IPS DF 6.9 (cell line): ENCODE measurements at regions not wholly inside any gene's neighbourhood (a gene's known extent, or its start where the extent isn't known, plus 50 kb on each side); places are given as distances from the start of the nearest gene placed in this dataset.

Experiments used
- DNase-seq: peaks from one replicate; pipeline ENCODE4 v3.0.0-alpha.2; 2013; ENCODE audit warnings: low read depth, low spot score
- H3K27ac ChIP-seq: one replicate; pipeline ENCODE4 v1.5.1; 2013; ENCODE audit warnings: low read length, control low read depth
- H3K27me3 ChIP-seq: 2 replicates; pipeline ENCODE4 v1.6.1; 2013; ENCODE audit warnings: mild to moderate bottlenecking, low read length; ENCODE audit not compliant: control insufficient read depth, insufficient read depth
- H3K36me3 ChIP-seq: 2 replicates; pipeline ENCODE4 v1.6.1; 2013; ENCODE audit warnings: low read length; ENCODE audit not compliant: control insufficient read depth, insufficient read depth
- H3K4me1 ChIP-seq: 2 replicates; pipeline ENCODE4 v1.6.1; 2013; ENCODE audit warnings: low read length; ENCODE audit not compliant: control insufficient read depth, insufficient read depth
- H3K4me3 ChIP-seq: 2 replicates; pipeline ENCODE4 v1.5.1; 2013; ENCODE audit warnings: mild to moderate bottlenecking, low read length
- H3K9me3 ChIP-seq: 2 replicates; pipeline ENCODE4 v1.6.1; 2013; ENCODE audit warnings: low read length, inconsistent platforms; ENCODE audit not compliant: control insufficient read depth, insufficient read depth
- WGBS: extraction: QIAGEN DNeasy Blood & Tissue Kit; methylation state at CpG from one replicate; pipeline ENCODE4 v1.1.7; 2013; ENCODE audit warnings: mixed read lengths, missing lambda C conversion rate; ENCODE audit not compliant: insufficient read length, insufficient coverage; 5-methylcytosine and 5-hydroxymethylcytosine counted together

GRCh38 chr6:81625216-81625615, 127.3 kb downstream of the TENT5A start:
- H3K27me3 ChIP-seq = no peaks in the 10 kb centered on the region
- no CpG with 5 or more reads among the region's 1 CpG for WGBS
- no peak overlapping the region for H3K27ac ChIP-seq
- H3K4me3 ChIP-seq = no peak overlapping the region
- no peaks in the 10 kb centered on the region for H3K4me1 ChIP-seq
- H3K9me3 ChIP-seq = no peaks in the 10 kb centered on the region
- DNase-seq = no peak
- no peaks in the 10 kb centered on the region for H3K36me3 ChIP-seq

- H3K36me3 ChIP-seq = no peaks in the 10 kb centered on the region
- H3K4me3 ChIP-seq = no peak overlapping the region
- H3K4me1 ChIP-seq = no peaks in the 10 kb centered on the region
- DNase-seq = no peak
- H3K27me3 ChIP-seq = no peaks in the 10 kb centered on the region
- no CpG with 5 or more reads among the region's 1 CpG for WGBS
- no peaks in the 10 kb centered on the region for H3K9me3 ChIP-seq
- no peak overlapping the region for H3K27ac ChIP-seq
These were observed 128.0 kb downstream of the TENT5A start for GRCh38 chr6:81624453-81624852.

- Histone ChIP-seq H3K4me3 (no peak overlapping the region), H3K27me3 (no peaks in the 10 kb centered on the region), H3K4me1 (no peaks in the 10 kb centered on the region), H3K36me3 (no peaks in the 10 kb centered on the region), H3K27ac (no peak overlapping the region), H3K9me3 (no peaks in the 10 kb centered on the region)
- no peak for DNase-seq
These were observed 129.2 kb downstream of the TENT5A start for GRCh38 chr6:81623106-81623759.

- no peak overlapping the region for H3K4me3 ChIP-seq
- no CpG with 5 or more reads among the region's 2 CpGs for WGBS
These were observed 130.6 kb downstream of the TENT5A start for GRCh38 chr6:81621816-81622395.

GRCh38 chr6:81614292-81614691, 138.2 kb downstream of the TENT5A start:
- H3K27ac ChIP-seq = no peak overlapping the region
- no peaks in the 10 kb centered on the region for H3K4me1 ChIP-seq
- no peaks in the 10 kb centered on the region for H3K27me3 ChIP-seq
- H3K4me3 ChIP-seq = no peak overlapping the region
- H3K36me3 ChIP-seq = no peaks in the 10 kb centered on the region
- WGBS = no CpG with 5 or more reads among the region's 1 CpG
- H3K9me3 ChIP-seq = no peaks in the 10 kb centered on the region
- DNase-seq = no peak

More at GRCh38 chr6:81621816-81622395, 130.6 kb downstream of the TENT5A start:
- Histone ChIP-seq H3K36me3 (no peaks in the 10 kb centered on the region), H3K9me3 (no peaks in the 10 kb centered on the region), H3K27ac (no peak overlapping the region), H3K4me1 (no peaks in the 10 kb centered on the region), H3K27me3 (no peaks in the 10 kb centered on the region)
- DNase-seq = no peak

GRCh38 chr6:81613606-81614005, 138.9 kb downstream of the TENT5A start:
- no CpG with 5 or more reads among the region's 1 CpG for WGBS
- no peak for DNase-seq
- no peaks in the 10 kb centered on the region for H3K36me3 ChIP-seq

GRCh38 chr6:81612136-81612535, 140.3 kb downstream of the TENT5A start:
- no peaks in the 10 kb centered on the region for H3K36me3 ChIP-seq
- H3K4me1 ChIP-seq = no peaks in the 10 kb centered on the region
- no peaks in the 10 kb centered on the region for H3K27me3 ChIP-seq
- no peak for DNase-seq
- no CpG with 5 or more reads among the region's 4 CpGs for WGBS
- no peak overlapping the region for H3K27ac ChIP-seq
- no peak overlapping the region for H3K4me3 ChIP-seq
- H3K9me3 ChIP-seq = no peaks in the 10 kb centered on the region

More at GRCh38 chr6:81613606-81614005, 138.9 kb downstream of the TENT5A start:
- H3K4me1 ChIP-seq = no peaks in the 10 kb centered on the region
- no peak overlapping the region for H3K27ac ChIP-seq
- H3K9me3 ChIP-seq = no peaks in the 10 kb centered on the region
- H3K27me3 ChIP-seq = no peaks in the 10 kb centered on the region
- H3K4me3 ChIP-seq = no peak overlapping the region

- H3K27ac ChIP-seq = no peak overlapping the region
- no peak overlapping the region for H3K4me3 ChIP-seq
- H3K27me3 ChIP-seq = no peaks in the 10 kb centered on the region
- no peaks in the 10 kb centered on the region for H3K4me1 ChIP-seq
- no peak for DNase-seq
- H3K36me3 ChIP-seq = no peaks in the 10 kb centered on the region
- H3K9me3 ChIP-seq = no peaks in the 10 kb centered on the region
These were observed 142.7 kb downstream of the TENT5A start for GRCh38 chr6:81609736-81610135.

- H3K27ac ChIP-seq = no peak overlapping the region
- WGBS = no CpG with 5 or more reads among the region's 2 CpGs
- no peaks in the 10 kb centered on the region for H3K36me3 ChIP-seq
- H3K4me3 ChIP-seq = no peak overlapping the region
- DNase-seq = no peak
- no peaks in the 10 kb centered on the region for H3K27me3 ChIP-seq
- no peaks in the 10 kb centered on the region for H3K9me3 ChIP-seq
- H3K4me1 ChIP-seq = no peaks in the 10 kb centered on the region
These were observed 143.7 kb downstream of the TENT5A start for GRCh38 chr6:81608776-81609175.

GRCh38 chr6:81606965-81607381, 145.5 kb downstream of the TENT5A start:
- Histone ChIP-seq H3K27me3 (no peaks in the 10 kb centered on the region), H3K36me3 (no peaks in the 10 kb centered on the region), H3K9me3 (no peaks in the 10 kb centered on the region), H3K4me1 (no peaks in the 10 kb centered on the region), H3K4me3 (no peak overlapping the region), H3K27ac (no peak overlapping the region)
- no CpG with 5 or more reads among the region's 2 CpGs for WGBS
- DNase-seq = no peak

GRCh38 chr6:81605526-81605925, 147.0 kb downstream of the TENT5A start:
- DNase-seq = no peak
- Histone ChIP-seq H3K4me3 (no peak overlapping the region), H3K27me3 (no peaks in the 10 kb centered on the region), H3K27ac (no peak overlapping the region), H3K9me3 (no peaks in the 10 kb centered on the region), H3K4me1 (no peaks in the 10 kb centered on the region), H3K36me3 (no peaks in the 10 kb centered on the region)
- no CpG with 5 or more reads among the region's 1 CpG for WGBS
